ENCODE measurements at regions not wholly inside any gene's neighbourhood (a gene's known extent, or its start where the extent isn't known, plus 50 kb on each side); places are given as distances from the start of the nearest gene placed in this dataset.

DNA sequence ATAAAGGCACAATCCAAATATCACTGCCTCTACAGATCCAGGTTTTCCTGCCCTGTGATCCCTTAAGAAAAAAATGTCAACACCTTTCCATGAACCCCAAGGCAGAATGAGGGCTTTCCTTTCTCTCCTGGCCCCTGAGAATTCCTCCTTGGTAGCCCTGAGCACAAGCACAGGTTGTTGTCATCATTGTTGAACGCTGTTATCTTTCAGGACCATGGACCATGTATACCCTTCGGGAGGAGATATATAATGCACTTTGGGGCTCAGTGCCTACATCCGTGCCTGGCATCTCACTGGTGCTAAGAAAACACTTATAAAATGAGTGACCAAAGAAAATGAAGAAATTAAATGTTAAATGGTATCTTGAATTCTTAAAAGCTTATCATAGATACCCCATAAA lies 296.2 kb downstream of the SETD4 start:
- Histone ChIP-seq H3K27ac (replicated peaks) (no peak overlapping the region), H3K4me3 (replicated peaks; ENCODE audit: insufficient read depth, low read length) (no peak overlapping the region), H3K27me3 (ENCODE audit: insufficient read depth, poor library complexity, severe bottlenecking) (no peaks in the 10 kb centered on the region)
- TF ChIP-seq GABPA (IDR thresholded peaks at IDR 0.05; ENCODE audit: low read depth) (no peak), REST (IDR thresholded peaks at IDR 0.05; ENCODE audit: insufficient replicate concordance, low read depth) (peak; percentile 69)
- DNase-seq (ENCODE audit: low read depth in 1 of 2, low spot score in 1 of 2): no peak

- no peak for DNase-seq (ENCODE audit: low read depth in 1 of 2, low spot score in 1 of 2)
- H3K27me3 ChIP-seq (ENCODE audit: insufficient read depth, poor library complexity, severe bottlenecking): peaks cover 5% of the 10 kb centered on the region
Measured at GRCh38 chr21:35754583-35754982, 305.7 kb downstream of the SETD4 start.

DNA sequence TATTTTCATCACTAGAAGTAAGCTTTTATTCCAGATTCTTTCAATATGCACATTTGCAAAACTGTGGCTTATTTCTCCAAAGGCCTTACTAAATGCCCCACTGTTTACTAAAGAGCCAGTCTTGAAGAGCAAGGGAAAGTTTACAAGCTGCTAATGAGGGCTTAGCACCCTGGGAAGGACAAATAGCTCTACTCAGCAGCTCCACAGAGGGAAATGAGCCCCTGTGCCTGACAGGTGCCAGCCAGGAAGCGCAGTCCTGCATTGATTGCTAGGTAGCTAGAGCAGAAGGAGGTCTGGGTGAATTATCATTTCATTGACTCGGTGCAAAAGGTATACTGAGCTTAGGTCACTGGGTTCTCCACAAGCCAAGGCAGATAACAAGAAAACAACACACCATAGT lies 307.0 kb downstream of the SETD4 start:
- Histone ChIP-seq H3K27me3 (ENCODE audit: insufficient read depth, poor library complexity, severe bottlenecking) (peaks cover 5% of the 10 kb centered on the region), H3K27ac (replicated peaks) (no peak overlapping the region), H3K4me3 (replicated peaks; ENCODE audit: insufficient read depth, low read length) (no peak overlapping the region)
- DNase-seq (ENCODE audit: low read depth in 1 of 2, low spot score in 1 of 2): no peak
- TF ChIP-seq GABPA (IDR thresholded peaks at IDR 0.05; ENCODE audit: low read depth): no peak
- no peak for TF ChIP-seq REST (IDR thresholded peaks at IDR 0.05; ENCODE audit: insufficient replicate concordance, low read depth)
- no peak for TF ChIP-seq POLR2AphosphoS5 (IDR thresholded peaks at IDR 0.05; ENCODE audit: low read depth)
- TF ChIP-seq SPI1 (IDR thresholded peaks at IDR 0.05; ENCODE audit: borderline replicate concordance, low read depth): no peak
- TF ChIP-seq CTCF (IDR thresholded peaks at IDR 0.05; ENCODE audit: insufficient read depth, low read length): no peak

More at GRCh38 chr21:35754583-35754982, 305.7 kb downstream of the SETD4 start:
- Histone ChIP-seq H3K27ac (replicated peaks) (no peak overlapping the region), H3K4me3 (replicated peaks; ENCODE audit: insufficient read depth, low read length) (no peak overlapping the region)
- no peak for TF ChIP-seq GABPA (IDR thresholded peaks at IDR 0.05; ENCODE audit: low read depth)
- TF ChIP-seq REST (IDR thresholded peaks at IDR 0.05; ENCODE audit: insufficient replicate concordance, low read depth): no peak
- no peak for TF ChIP-seq CTCF (IDR thresholded peaks at IDR 0.05; ENCODE audit: insufficient read depth, low read length)
- no peak for TF ChIP-seq SPI1 (IDR thresholded peaks at IDR 0.05; ENCODE audit: borderline replicate concordance, low read depth)
- TF ChIP-seq POLR2AphosphoS5 (IDR thresholded peaks at IDR 0.05; ENCODE audit: low read depth): no peak

DNA sequence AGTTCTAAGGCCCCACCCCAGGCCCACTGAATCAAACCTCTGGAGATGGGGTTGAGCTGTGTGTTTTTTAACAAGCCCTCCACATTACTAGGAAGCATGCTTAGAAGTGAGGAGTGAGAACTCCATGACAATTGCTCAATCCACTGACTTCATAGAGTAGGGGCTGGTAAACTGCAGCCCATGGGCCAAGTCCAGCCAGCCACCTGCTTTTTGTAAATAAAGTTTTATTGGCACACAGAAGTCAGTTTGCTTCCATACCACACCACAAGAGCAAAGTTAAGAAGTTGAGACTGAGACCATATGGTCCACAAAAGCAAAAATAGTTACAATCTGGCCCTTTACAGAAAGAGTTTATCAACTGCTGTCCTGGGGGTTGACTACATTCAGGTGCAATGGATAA lies 309.2 kb downstream of the SETD4 start:
- DNase-seq (ENCODE audit: low read depth in 1 of 2, low spot score in 1 of 2): no peak
- no peak overlapping the region for H3K4me3 ChIP-seq (replicated peaks; ENCODE audit: insufficient read depth, low read length)
- TF ChIP-seq CTCF (IDR thresholded peaks at IDR 0.05; ENCODE audit: insufficient read depth, low read length) (no peak), REST (IDR thresholded peaks at IDR 0.05; ENCODE audit: insufficient replicate concordance, low read depth) (no peak), GABPA (IDR thresholded peaks at IDR 0.05; ENCODE audit: low read depth) (no peak), POLR2AphosphoS5 (IDR thresholded peaks at IDR 0.05; ENCODE audit: low read depth) (no peak), SPI1 (IDR thresholded peaks at IDR 0.05; ENCODE audit: borderline replicate concordance, low read depth) (no peak)

More for the DNA sequence above, 309.2 kb downstream of the SETD4 start:
- Histone ChIP-seq H3K27me3 (ENCODE audit: insufficient read depth, poor library complexity, severe bottlenecking) (peaks cover 5% of the 10 kb centered on the region), H3K27ac (replicated peaks) (no peak overlapping the region)

Data from HL-60 (cell line).